Superior temporal gyrus (tissue), 1 donor: ENCODE measurements at regions not wholly inside any gene's neighbourhood (a gene's known extent, or its start where the extent isn't known, plus 50 kb on each side); places are given as distances from the start of the nearest gene placed in this dataset.
"Not testable (repeated sequence)": the region's sequence is repeated elsewhere in the genome, so short reads cannot be mapped to it uniquely, and the experiment has no call there.

Source experiments
- DNase-seq: peaks from one replicate; pipeline ENCODE4 v3.0.0-alpha.2; 2016; ENCODE audit errors: extremely low spot score

- no peak for DNase-seq
These were observed 136.0 kb downstream of the LMLN start for GRCh38 chr3:198096015-198096414.

DNA sequence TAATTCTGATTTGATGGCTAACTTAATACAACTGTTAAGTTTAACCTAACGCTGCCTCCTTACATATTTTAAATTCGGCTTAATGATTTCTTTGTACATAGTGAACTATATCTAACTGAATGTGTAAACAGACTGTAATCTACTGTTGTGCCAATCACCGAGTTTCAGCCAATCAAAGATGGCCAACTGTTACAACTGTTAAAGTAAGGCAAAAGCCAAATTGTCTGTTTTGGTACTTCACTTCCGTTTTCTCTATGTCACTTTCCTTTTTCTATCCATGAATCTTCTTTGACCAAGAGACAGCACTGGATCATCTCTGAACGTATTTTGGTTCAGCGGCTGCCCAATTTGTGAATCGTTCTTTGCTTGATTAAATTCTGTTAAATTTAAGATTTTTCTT lies 137.0 kb downstream of the LMLN start:
- DNase-seq: no peak

- DNase-seq: not testable (repeated sequence)
These were observed 138.7 kb downstream of the LMLN start for GRCh38 chr3:198098661-198099081.

DNA sequence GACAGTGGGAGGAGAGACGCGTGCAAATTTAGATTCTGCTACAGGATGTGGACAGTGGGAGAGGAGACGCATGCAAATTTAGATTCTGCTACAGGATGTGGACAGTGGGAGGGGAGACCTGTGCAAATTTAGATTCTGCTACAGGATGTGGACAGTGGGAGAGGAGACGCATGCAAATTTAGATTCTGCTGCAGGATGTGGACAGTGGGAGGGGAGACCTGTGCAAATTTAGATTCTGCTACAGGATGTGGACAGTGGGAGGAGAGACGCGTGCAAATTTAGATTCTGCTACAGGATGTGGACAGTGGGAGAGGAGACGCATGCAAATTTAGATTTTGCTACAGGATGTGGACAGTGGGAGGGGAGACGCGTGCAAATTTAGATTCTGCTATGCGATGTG lies 143.1 kb downstream of the LMLN start:
- DNase-seq: not testable (repeated sequence)

DNA sequence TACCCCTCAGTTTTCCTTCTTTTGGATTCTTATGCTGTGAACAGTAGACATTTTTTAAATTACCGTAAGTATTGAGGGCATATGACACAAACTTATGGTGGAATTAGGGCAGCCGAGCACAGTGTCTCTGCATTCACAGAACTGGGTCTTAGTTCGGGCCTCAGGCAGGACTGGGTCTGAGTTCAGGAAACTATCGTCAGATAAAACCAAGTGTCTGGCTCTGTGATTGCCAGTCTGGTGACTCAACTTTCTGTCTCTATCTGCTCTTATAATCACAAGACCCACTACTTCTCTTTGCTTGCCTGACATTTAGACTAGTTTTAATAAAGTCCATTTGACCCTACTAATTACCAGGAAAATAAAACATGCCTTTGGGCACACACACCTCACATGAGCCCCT lies 146.2 kb downstream of the LMLN start:
- no peak for DNase-seq

GRCh38 chr3:198107840-198108734 lies 148.1 kb downstream of the LMLN start:
- no peak for DNase-seq

DNA sequence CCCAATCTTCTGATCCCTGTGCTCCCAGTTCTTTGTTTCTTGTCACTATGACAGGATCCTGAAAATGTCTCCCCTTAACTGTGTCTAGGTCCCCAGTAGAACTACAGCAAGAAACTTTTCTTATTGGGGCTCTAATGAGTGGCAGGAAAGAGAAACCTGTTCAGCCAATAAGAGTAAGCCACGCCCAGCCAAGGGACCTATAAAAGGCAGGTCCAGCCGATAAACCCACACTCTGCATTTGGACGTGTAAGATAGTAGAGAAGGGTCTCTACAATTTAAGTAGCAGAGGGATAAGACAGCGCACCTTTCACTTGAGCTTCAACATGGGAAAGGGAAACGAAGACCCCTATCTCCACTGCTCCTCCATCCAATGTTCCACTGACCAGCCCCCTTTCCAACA lies 149.9 kb downstream of the LMLN start:
- DNase-seq: no peak

- no peak for DNase-seq
These were observed 152.0 kb downstream of the LMLN start for GRCh38 chr3:198112031-198112430.

GRCh38 chr3:198113206-198114053 lies 153.4 kb downstream of the LMLN start:
- no peak for DNase-seq

- not testable (repeated sequence) for DNase-seq
These were observed 154.5 kb downstream of the LMLN start for GRCh38 chr3:198114516-198114915.

DNA sequence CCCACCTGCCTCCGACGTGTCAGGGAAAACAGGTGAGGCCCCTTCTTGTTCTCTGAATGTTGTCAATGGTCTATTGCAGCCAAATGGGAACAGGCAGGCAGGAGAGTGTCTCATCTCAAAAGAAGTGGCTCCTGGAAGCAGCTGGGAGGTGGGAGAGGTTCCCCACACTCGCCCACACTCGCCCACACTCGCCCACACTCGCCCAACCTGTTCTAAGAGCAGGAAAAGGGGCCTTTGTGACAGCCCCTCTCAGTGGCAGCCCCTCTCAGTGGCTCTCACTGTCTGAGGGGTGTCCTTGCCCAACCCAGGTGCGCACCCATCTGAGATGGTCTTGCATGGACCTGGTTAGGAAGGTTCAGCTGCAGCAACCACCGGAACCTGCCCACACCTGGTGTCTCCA lies 162.2 kb downstream of the LMLN start:
- not testable (repeated sequence) for DNase-seq

- DNase-seq: not testable (repeated sequence)
These were observed 177.2 kb downstream of the LMLN start for GRCh38 chr3:198137038-198137835.

DNA sequence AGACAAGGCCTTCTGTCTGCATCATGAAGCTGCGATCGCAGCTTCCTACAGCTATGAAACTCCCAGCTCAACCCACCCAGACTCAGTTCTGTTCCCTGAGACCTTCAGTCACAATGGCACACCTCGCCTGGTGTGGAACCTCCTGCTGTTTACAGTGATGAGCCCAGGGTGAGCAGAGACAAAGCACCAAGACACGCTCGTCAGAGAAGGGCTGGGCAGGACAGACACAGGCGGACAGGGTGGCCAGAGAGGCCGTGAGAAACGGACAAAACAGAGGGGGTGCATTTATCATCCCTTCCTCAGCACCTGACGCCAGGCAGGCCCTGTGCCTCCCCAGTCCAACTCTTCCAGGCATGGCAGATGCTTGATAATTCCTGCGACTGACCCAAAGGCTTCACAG lies 178.2 kb downstream of the LMLN start:
- DNase-seq: not testable (repeated sequence)

- DNase-seq: not testable (repeated sequence)
These were observed 179.0 kb downstream of the LMLN start for GRCh38 chr3:198139037-198139436.

- not testable (repeated sequence) for DNase-seq
These were observed 179.6 kb downstream of the LMLN start for GRCh38 chr3:198139513-198140167.

GRCh38 chr3:198143300-198144137 lies 183.5 kb downstream of the LMLN start:
- DNase-seq: not testable (repeated sequence)

GRCh38 chr3:198145231-198145784 lies 185.3 kb downstream of the LMLN start:
- peak; percentile 5 for DNase-seq

DNA sequence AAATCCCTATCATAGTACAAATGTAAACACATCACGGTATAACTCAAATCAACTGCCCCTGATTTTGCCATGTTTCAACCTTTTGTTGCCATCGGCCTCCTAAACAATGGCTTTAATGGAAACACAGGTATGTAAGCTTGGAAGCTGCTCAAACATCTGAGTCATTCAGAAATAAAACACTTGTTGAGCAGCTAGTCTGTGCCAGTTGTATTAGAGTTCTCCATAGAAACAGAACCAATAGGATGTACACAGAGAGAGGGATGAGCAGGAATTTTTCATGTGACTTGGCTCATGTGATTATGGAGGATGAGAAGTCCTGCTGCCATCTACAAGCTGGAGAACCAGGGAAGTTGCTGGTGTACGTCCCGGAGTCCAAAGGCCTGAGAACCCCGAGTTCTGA lies 186.1 kb downstream of the LMLN start:
- not testable (repeated sequence) for DNase-seq

DNA sequence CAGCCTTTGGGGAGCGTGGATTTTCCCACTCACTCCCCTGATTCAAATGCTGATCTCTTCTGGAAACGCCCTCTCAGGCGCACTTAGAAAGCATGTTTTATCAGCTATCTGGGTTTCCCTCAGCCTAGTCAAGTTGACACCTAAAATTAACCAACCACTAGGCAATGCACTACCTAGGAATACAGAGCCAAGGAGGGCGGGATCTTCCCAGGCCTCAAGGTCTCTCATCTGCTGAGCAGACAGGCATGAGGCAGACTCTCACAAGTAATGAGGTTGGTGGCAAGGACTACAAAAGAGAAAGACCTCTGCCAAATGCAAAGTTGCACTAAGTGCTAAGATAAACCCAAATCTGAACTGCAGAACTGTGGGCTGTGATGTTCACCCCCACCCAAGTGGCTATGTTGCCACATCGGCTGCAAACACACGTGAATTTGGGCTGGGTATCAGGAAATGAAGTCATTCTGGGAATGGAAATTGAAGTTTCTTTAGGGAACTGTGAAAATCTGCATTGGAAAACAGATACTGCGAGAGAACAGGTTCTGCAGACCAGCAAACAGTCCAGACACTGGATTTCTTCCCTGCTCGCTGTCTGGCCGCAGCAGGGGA lies 186.6 kb downstream of the LMLN start:
- not testable (repeated sequence) for DNase-seq
